ENCODE measurements at regions not wholly inside any gene's neighbourhood (a gene's known extent, or its start where the extent isn't known, plus 50 kb on each side); places are given as distances from the start of the nearest gene placed in this dataset.

- in situ Hi-C loops (cut with MboI; ENCODE audit: low pct_unique_long_range_greater_than_20kb, low sequenced_read_pairs), result no loop called here
- DNase-seq, result no peak
These were observed 112.3 kb upstream of the WWC1 start for GRCh38 chr5:168179192-168179593.

DNA sequence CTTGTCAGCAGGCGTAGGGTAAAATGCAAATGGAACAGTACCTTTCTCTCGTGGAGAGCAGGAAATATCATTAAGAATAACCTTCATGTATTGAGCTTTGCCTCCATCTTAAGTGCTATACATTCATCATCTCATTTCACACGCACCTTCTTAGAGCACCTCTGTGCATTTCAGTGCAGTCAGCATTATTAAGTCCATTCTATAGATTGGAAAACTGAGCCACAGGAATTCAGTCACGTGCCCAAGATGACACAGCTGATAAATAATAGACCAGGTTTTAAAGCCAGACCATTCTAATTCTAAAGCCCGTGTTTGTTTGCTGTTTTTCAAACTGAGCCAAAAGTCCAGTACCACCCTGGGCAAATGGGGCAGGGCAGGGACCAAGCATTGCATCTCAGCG, 109.2 kb upstream of the WWC1 start:
- in situ Hi-C loops (cut with MboI; ENCODE audit: low pct_unique_long_range_greater_than_20kb, low sequenced_read_pairs), result no loop called here

GRCh38 chr5:168184103-168184502, 107.3 kb upstream of the WWC1 start:
- DNase-seq, result no peak
- in situ Hi-C loops (cut with MboI; ENCODE audit: low pct_unique_long_range_greater_than_20kb, low sequenced_read_pairs), result no loop called here

More for the DNA sequence above, 109.2 kb upstream of the WWC1 start:
- DNase-seq, result no peak

- in situ Hi-C loops (cut with MboI; ENCODE audit: low pct_unique_long_range_greater_than_20kb, low sequenced_read_pairs), result no loop called here
These were observed 105.0 kb upstream of the WWC1 start for GRCh38 chr5:168186289-168187074.

DNA sequence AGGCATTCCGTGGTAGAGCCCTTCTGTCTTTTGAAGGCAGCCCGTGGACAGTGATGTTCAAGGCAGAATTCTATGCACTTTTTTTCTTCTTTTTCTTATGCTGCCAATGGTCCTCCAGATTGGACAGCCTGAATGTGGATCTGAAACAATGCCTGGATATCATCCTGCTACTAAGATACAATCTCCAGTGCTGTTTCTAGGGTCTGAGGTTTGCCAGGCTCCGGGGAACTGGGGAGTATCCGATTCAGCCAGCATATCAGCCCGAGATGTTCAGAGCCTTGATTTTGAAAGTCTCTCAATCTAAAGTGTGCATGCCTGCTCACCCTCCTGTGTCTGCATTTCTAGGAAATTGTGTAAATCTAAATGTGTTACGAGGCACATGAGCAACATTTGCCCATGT, 103.8 kb upstream of the WWC1 start:
- DNase-seq, result no peak
- in situ Hi-C loops (cut with MboI; ENCODE audit: low pct_unique_long_range_greater_than_20kb, low sequenced_read_pairs), result no loop called here

More at GRCh38 chr5:168186289-168187074, 105.0 kb upstream of the WWC1 start:
- no peak for DNase-seq

- DNase-seq, result no peak
- in situ Hi-C loops (cut with MboI; ENCODE audit: low pct_unique_long_range_greater_than_20kb, low sequenced_read_pairs), result no loop called here
These were observed 103.3 kb upstream of the WWC1 start for GRCh38 chr5:168188182-168188581.

GRCh38 chr5:168192120-168192519, 99.3 kb upstream of the WWC1 start:
- in situ Hi-C loops (cut with MboI; ENCODE audit: low pct_unique_long_range_greater_than_20kb, low sequenced_read_pairs), result no loop called here
- DNase-seq, result no peak

GRCh38 chr5:168193493-168194250, 97.8 kb upstream of the WWC1 start:
- in situ Hi-C loops (cut with MboI; ENCODE audit: low pct_unique_long_range_greater_than_20kb, low sequenced_read_pairs), result no loop called here
- no peak for DNase-seq

GRCh38 chr5:168195110-168195509, 96.3 kb upstream of the WWC1 start:
- DNase-seq, result no peak
- in situ Hi-C loops (cut with MboI; ENCODE audit: low pct_unique_long_range_greater_than_20kb, low sequenced_read_pairs), result no loop called here

GRCh38 chr5:168198359-168198758, 93.1 kb upstream of the WWC1 start:
- no peak for DNase-seq
- in situ Hi-C loops (cut with MboI; ENCODE audit: low pct_unique_long_range_greater_than_20kb, low sequenced_read_pairs), result no loop called here

GRCh38 chr5:168202996-168203395, 88.4 kb upstream of the WWC1 start:
- in situ Hi-C loops (cut with MboI; ENCODE audit: low pct_unique_long_range_greater_than_20kb, low sequenced_read_pairs), result no loop called here
- no peak for DNase-seq

- in situ Hi-C loops (cut with MboI; ENCODE audit: low pct_unique_long_range_greater_than_20kb, low sequenced_read_pairs), result no loop called here
- no peak for DNase-seq
These were observed 87.3 kb upstream of the WWC1 start for GRCh38 chr5:168204165-168204564.

DNA sequence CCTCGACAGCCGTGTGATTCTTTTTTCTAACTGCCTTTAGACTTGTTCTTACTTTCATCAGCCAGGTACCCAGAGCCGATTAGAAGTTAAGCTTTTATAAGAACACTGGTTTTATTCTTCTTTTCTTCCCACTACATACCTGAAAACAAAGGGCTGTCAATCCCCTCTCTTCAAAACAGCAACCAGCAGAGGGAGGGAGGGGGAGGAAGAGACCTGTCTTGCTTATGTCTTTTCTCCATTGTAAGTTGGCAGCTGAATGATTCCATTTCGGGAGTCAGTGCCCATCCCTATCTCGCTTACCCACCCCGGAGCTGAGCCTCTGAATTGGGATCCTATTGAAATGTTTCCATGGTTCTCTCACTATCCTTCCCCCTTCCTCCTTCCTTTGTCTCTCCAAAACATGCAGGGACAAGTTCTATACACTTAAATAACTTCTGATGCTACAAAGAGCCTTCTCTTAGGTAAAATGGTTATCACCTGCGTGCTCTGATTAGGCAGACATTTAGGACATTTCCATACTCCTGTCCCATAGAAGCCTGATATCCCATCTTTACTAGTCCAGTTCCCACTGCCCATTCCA, 83.9 kb upstream of the WWC1 start:
- DNase-seq, result no peak
- in situ Hi-C loops (cut with MboI; ENCODE audit: low pct_unique_long_range_greater_than_20kb, low sequenced_read_pairs), result no loop called here

GRCh38 chr5:168209244-168209995, 82.0 kb upstream of the WWC1 start:
- DNase-seq, result no peak

GRCh38 chr5:168209997-168210396, 81.4 kb upstream of the WWC1 start:
- in situ Hi-C loops (cut with MboI; ENCODE audit: low pct_unique_long_range_greater_than_20kb, low sequenced_read_pairs), result no loop called here
- no peak for DNase-seq

More at GRCh38 chr5:168209244-168209995, 82.0 kb upstream of the WWC1 start:
- in situ Hi-C loops (cut with MboI; ENCODE audit: low pct_unique_long_range_greater_than_20kb, low sequenced_read_pairs), result no loop called here

DNA sequence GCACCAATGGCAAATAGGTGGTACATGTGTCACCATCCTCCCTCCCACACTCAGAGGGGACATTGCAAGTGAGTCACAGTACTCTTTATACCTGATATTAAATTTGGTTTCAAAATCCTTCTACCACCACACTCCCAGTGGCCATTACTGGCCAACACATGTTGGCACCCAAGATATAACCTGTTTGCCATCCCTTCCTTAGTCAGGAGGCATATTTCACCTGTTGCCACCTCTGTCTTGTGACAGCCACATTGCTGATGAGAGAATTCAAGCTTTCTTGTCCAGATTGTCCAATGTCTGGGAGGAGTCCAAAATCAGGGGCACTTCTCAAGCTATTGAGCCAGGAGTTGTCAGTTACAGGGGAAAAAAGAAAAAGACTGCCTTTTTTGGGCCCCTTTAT, 80.2 kb upstream of the WWC1 start:
- in situ Hi-C loops (cut with MboI; ENCODE audit: low pct_unique_long_range_greater_than_20kb, low sequenced_read_pairs), result no loop called here
- DNase-seq, result no peak

GRCh38 chr5:168211936-168212335, 79.5 kb upstream of the WWC1 start:
- DNase-seq, result no peak
- in situ Hi-C loops (cut with MboI; ENCODE audit: low pct_unique_long_range_greater_than_20kb, low sequenced_read_pairs), result no loop called here

- in situ Hi-C loops (cut with MboI; ENCODE audit: low pct_unique_long_range_greater_than_20kb, low sequenced_read_pairs), result no loop called here
- no peak for DNase-seq
These were observed 77.4 kb upstream of the WWC1 start for GRCh38 chr5:168214071-168214470.

DNA sequence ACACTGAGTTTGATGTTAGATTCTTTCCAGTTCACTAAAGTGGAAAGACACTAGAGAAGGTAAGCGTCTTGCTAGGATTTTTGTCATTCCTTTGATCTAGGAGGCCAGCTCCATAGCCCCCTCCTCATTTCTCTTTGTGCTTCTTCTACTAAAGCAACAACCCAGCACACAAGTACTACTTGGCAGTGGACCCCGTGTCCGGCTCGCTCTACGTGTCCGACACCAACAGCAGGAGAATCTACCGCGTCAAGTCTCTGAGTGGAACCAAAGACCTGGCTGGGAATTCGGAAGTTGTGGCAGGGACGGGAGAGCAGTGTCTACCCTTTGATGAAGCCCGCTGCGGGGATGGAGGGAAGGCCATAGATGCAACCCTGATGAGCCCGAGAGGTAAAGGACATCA, 76.6 kb upstream of the WWC1 start:
- in situ Hi-C loops (cut with MboI; ENCODE audit: low pct_unique_long_range_greater_than_20kb, low sequenced_read_pairs), result no loop called here
- no peak for DNase-seq

DNA sequence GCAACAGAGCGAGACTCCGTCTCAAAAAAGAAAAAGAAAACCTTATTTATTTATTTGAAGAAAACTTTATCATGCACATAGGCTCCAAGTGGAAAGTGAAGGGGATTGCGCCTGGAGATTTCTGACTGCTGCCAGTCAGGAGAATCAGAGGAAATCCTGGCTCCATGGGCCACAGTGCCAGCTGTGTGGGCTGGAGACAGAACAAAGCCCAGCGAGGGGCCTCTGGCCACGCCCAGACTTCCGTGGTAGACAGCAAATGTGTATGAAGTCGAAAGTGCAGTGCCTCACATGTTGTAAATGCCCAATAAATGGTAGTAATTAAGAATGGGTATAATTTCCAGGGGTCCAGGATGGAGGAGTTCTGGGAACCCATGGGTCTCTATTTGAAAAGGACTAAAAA, 75.8 kb upstream of the WWC1 start:
- no peak for DNase-seq
- in situ Hi-C loops (cut with MboI; ENCODE audit: low pct_unique_long_range_greater_than_20kb, low sequenced_read_pairs), result no loop called here

All from KBM-7 (cell line).